MM.1S (cell line): ENCODE measurements at regions not wholly inside any gene's neighbourhood (a gene's known extent, or its start where the extent isn't known, plus 50 kb on each side); places are given as distances from the start of the nearest gene placed in this dataset.

Experiments
- DNase-seq: peaks from one replicate; pipeline ENCODE4 v3.0.0-alpha.2; 2015
- H2AFZ ChIP-seq: fragments of 300-600 bp; sonication (generic); 2 replicates; pipeline ENCODE4 v1.6.0; 2016; ENCODE audit warnings: antibody characterized with exemption, low read length
- H3F3A ChIP-seq: fragments of 300-600 bp; sonication (generic); 2 replicates; pipeline ENCODE4 v1.6.1; 2016; ENCODE audit warnings: mild to moderate bottlenecking, antibody characterized with exemption, low read length, moderate library complexity, mixed read lengths; ENCODE audit not compliant: insufficient read depth
- H3K27ac ChIP-seq: fragments of 300-600 bp; sonication (generic); 2 replicates; pipeline ENCODE4 v1.5.1; 2016; ENCODE audit warnings: mild to moderate bottlenecking, low read length
- H3K27me3 ChIP-seq: fragments of 300-600 bp; sonication (generic); replicated peaks from 2 replicates; pipeline ENCODE4 v1.6.0; 2016; ENCODE audit warnings: low read length; ENCODE audit not compliant: insufficient read depth
- H3K36me3 ChIP-seq: fragments of 300-600 bp; sonication (generic); replicated peaks from 2 replicates; pipeline ENCODE4 v1.6.1; 2016; ENCODE audit warnings: mild to moderate bottlenecking, low read length, mixed read lengths; ENCODE audit not compliant: insufficient read depth
- H3K4me1 ChIP-seq: fragments of 300-600 bp; sonication (generic); 2 replicates; pipeline ENCODE4 v1.6.1; 2016; ENCODE audit warnings: low read length, mixed read lengths
- H3K4me2 ChIP-seq: fragments of 300-600 bp; sonication (generic); 2 replicates; pipeline ENCODE4 v1.6.0; 2016; ENCODE audit warnings: low read depth, low read length
- H3K4me3 ChIP-seq: fragments of 300-600 bp; sonication (generic); 2 replicates; pipeline ENCODE4 v1.5.1; 2016; ENCODE audit warnings: low read length, mixed read lengths
- H3K79me2 ChIP-seq: fragments of 300-600 bp; sonication (generic); 2 replicates; pipeline ENCODE4 v1.6.1; 2016; ENCODE audit warnings: mixed run types, low read length, mixed read lengths
- H3K9ac ChIP-seq: fragments of 300-600 bp; sonication (generic); 2 replicates; pipeline ENCODE4 v1.6.1; 2016; ENCODE audit warnings: low read length, mixed read lengths
- H3K9me2 ChIP-seq: fragments of 300-600 bp; sonication (generic); replicated peaks from 2 replicates; pipeline ENCODE4 v1.6.1; 2016; ENCODE audit warnings: mild to moderate bottlenecking, low read length, mixed read lengths; ENCODE audit not compliant: insufficient read depth
- H3K9me3 ChIP-seq: fragments of 300-600 bp; sonication (generic); replicated peaks from 2 replicates; pipeline ENCODE4 v1.6.1; 2016; ENCODE audit warnings: mild to moderate bottlenecking, low read length, mixed read lengths; ENCODE audit not compliant: insufficient read depth
- H4K20me1 ChIP-seq: fragments of 300-600 bp; sonication (generic); 2 replicates; pipeline ENCODE4 v1.6.1; 2016; ENCODE audit warnings: mild to moderate bottlenecking, low read length, moderate library complexity, mixed read lengths; ENCODE audit not compliant: insufficient read depth
- EZH2 ChIP-seq: fragments of 300-600 bp; sonication (generic); optimal IDR thresholded peaks from 2 replicates; pipeline ENCODE3; 2017; ENCODE audit warnings: low read depth, mild to moderate bottlenecking, antibody characterized with exemption, low read length, mixed read lengths
- EZH2phosphoT487 ChIP-seq: fragments of 300-600 bp; sonication (generic); IDR thresholded peaks from 2 replicates; pipeline ENCODE4 v1.6.1; 2018; ENCODE audit warnings: antibody characterized with exemption, low read length
- TF ChIP-seq, protein P1 (sequence below): fragments of 300-600 bp; sonication (generic); IDR thresholded peaks from 2 replicates; pipeline ENCODE4 v1.5.1; 2016; ENCODE audit warnings: antibody characterized with exemption, low read length, mixed read lengths

DNA sequence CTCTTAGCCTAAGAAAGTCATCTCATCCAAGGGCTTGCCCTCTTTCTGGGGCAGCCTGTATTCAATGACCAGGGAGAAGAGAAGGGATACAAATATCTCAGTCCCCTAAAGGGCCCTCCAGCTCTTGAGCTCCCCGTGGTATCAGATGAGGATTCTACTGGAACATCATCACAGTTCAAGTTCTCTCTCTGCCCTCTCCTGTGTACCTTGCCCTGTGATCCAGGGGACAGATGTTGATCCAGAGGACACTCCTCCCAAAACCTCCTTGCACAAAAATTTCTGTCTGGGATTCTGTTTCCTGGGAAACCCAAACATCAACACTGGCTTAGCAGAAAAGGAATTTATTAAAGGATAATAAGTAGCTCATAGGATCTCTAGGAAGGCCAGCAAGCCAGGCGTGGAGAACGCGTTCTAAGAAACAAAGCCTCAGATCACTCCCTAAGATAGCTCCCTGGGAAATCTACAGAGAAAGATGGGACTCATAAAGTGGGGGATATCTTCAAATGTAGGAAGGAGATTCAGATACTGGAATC lies 296.3 kb upstream of the KLF3 start:
- Histone ChIP-seq H3K9me2 (no peaks in the 10 kb centered on the region), H2AFZ (no peak overlapping the region), H3K27ac (no peak overlapping the region), H3K27me3 (no peaks in the 10 kb centered on the region), H3K9me3 (no peaks in the 10 kb centered on the region), H3K4me1 (no peaks in the 10 kb centered on the region), H3K36me3 (no peaks in the 10 kb centered on the region), H3K4me2 (no peak overlapping the region), H3K4me3 (no peak overlapping the region), H3K79me2 (no peaks in the 10 kb centered on the region), H3K9ac (no peak overlapping the region), H4K20me1 (no peaks in the 10 kb centered on the region), H3F3A (no peaks in the 10 kb centered on the region)
- DNase-seq: no peak
- TF ChIP-seq, protein P1, sequence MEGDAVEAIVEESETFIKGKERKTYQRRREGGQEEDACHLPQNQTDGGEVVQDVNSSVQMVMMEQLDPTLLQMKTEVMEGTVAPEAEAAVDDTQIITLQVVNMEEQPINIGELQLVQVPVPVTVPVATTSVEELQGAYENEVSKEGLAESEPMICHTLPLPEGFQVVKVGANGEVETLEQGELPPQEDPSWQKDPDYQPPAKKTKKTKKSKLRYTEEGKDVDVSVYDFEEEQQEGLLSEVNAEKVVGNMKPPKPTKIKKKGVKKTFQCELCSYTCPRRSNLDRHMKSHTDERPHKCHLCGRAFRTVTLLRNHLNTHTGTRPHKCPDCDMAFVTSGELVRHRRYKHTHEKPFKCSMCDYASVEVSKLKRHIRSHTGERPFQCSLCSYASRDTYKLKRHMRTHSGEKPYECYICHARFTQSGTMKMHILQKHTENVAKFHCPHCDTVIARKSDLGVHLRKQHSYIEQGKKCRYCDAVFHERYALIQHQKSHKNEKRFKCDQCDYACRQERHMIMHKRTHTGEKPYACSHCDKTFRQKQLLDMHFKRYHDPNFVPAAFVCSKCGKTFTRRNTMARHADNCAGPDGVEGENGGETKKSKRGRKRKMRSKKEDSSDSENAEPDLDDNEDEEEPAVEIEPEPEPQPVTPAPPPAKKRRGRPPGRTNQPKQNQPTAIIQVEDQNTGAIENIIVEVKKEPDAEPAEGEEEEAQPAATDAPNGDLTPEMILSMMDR: no peak
- TF ChIP-seq EZH2phosphoT487: no peak
- TF ChIP-seq EZH2: no peak

GRCh38 chr4:38368613-38369012 lies 295.4 kb upstream of the KLF3 start:
- no peak overlapping the region for H2AFZ ChIP-seq
- no peaks in the 10 kb centered on the region for H3K27me3 ChIP-seq
- no peak for DNase-seq
- H3K27ac ChIP-seq: no peak overlapping the region
- no peak overlapping the region for H3K4me2 ChIP-seq
- no peaks in the 10 kb centered on the region for H4K20me1 ChIP-seq
- H3F3A ChIP-seq: no peaks in the 10 kb centered on the region
- no peaks in the 10 kb centered on the region for H3K79me2 ChIP-seq
- no peaks in the 10 kb centered on the region for H3K4me1 ChIP-seq
- H3K9me2 ChIP-seq: no peaks in the 10 kb centered on the region
- no peak for TF ChIP-seq EZH2
- TF ChIP-seq, protein P1: no peak
- TF ChIP-seq EZH2phosphoT487: no peak
- no peaks in the 10 kb centered on the region for H3K36me3 ChIP-seq
- H3K9ac ChIP-seq: no peak overlapping the region
- no peak overlapping the region for H3K4me3 ChIP-seq
- no peaks in the 10 kb centered on the region for H3K9me3 ChIP-seq

GRCh38 chr4:38371391-38371851 lies 292.6 kb upstream of the KLF3 start:
- H3K9me2 ChIP-seq: no peaks in the 10 kb centered on the region
- no peaks in the 10 kb centered on the region for H3K27me3 ChIP-seq
- no peaks in the 10 kb centered on the region for H3K9me3 ChIP-seq
- no peak overlapping the region for H2AFZ ChIP-seq
- H3K36me3 ChIP-seq: no peaks in the 10 kb centered on the region
- H3K4me3 ChIP-seq: no peak overlapping the region
- no peaks in the 10 kb centered on the region for H3F3A ChIP-seq
- no peaks in the 10 kb centered on the region for H3K79me2 ChIP-seq
- H3K9ac ChIP-seq: no peak overlapping the region
- H3K4me2 ChIP-seq: no peak overlapping the region
- H3K4me1 ChIP-seq: no peaks in the 10 kb centered on the region
- H3K27ac ChIP-seq: no peak overlapping the region
- no peaks in the 10 kb centered on the region for H4K20me1 ChIP-seq
- no peak for TF ChIP-seq EZH2phosphoT487
- no peak for DNase-seq

GRCh38 chr4:38373375-38373774 lies 290.6 kb upstream of the KLF3 start:
- no peaks in the 10 kb centered on the region for H3K79me2 ChIP-seq
- no peak overlapping the region for H3K27ac ChIP-seq
- no peaks in the 10 kb centered on the region for H3F3A ChIP-seq
- H3K9me3 ChIP-seq: no peaks in the 10 kb centered on the region
- H4K20me1 ChIP-seq: no peaks in the 10 kb centered on the region
- no peaks in the 10 kb centered on the region for H3K27me3 ChIP-seq
- DNase-seq: no peak
- no peaks in the 10 kb centered on the region for H3K36me3 ChIP-seq
- H2AFZ ChIP-seq: no peak overlapping the region
- no peaks in the 10 kb centered on the region for H3K9me2 ChIP-seq
- TF ChIP-seq EZH2: no peak
- TF ChIP-seq EZH2phosphoT487: no peak
- TF ChIP-seq, protein P1: no peak
- H3K4me3 ChIP-seq: no peak overlapping the region
- no peak overlapping the region for H3K9ac ChIP-seq
- no peak overlapping the region for H3K4me2 ChIP-seq
- H3K4me1 ChIP-seq: no peaks in the 10 kb centered on the region
